Right atrium auricular region (tissue), 2 donors: ENCODE measurements at regions not wholly inside any gene's neighbourhood (a gene's known extent, or its start where the extent isn't known, plus 50 kb on each side); places are given as distances from the start of the nearest gene placed in this dataset.

ENCODE experiments used
- DNase-seq: peaks from one replicate; pipeline ENCODE4 v3.0.0-alpha.2; 2019; ENCODE audit warnings: low spot score
- H3K27ac ChIP-seq, 2 donors: fragments of 200-600 bp; sonication (generic); 1 replicate in 1 of 2; 2 replicates in 1 of 2; pipeline ENCODE4 v1.5.1; 2016 to 2019
- H3K27me3 ChIP-seq, 2 donors: fragments of 200-600 bp; sonication (generic); one replicate each; pipeline versions ENCODE4 v1.5.1 to v1.6.0; 2017 to 2019
- H3K36me3 ChIP-seq: fragments of 200-600 bp; sonication (generic); one replicate; pipeline ENCODE4 v1.5.1; 2016
- H3K4me1 ChIP-seq, 2 donors: fragments of 200-600 bp; sonication (generic); one replicate each; pipeline versions ENCODE4 v1.5.1 to v1.6.0; 2017 to 2019
- H3K4me3 ChIP-seq, 2 donors: fragments of 200-600 bp; sonication (generic); 1 replicate in 1 of 2; 2 replicates in 1 of 2; pipeline ENCODE4 v1.5.1; 2017 to 2019; ENCODE audit warnings: mild to moderate bottlenecking in 1 of 2, moderate library complexity in 1 of 2
- H3K9me3 ChIP-seq, 2 donors: fragments of 200-600 bp; sonication (generic); one replicate each; pipeline ENCODE4 v1.5.1; 2019
- CTCF ChIP-seq, 2 donors: fragments of 200-600 bp; sonication (generic); IDR thresholded peaks; one replicate each; pipeline ENCODE4 v1.5.1; 2019; ENCODE audit warnings: antibody characterized with exemption in 2 of 2

- TF ChIP-seq CTCF (IDR thresholded peaks at IDR 0.05) = no peak
- Histone ChIP-seq H3K27me3 (no peaks in the 10 kb centered on the region), H3K9me3 (no peaks in the 10 kb centered on the region), H3K36me3 (no peaks in the 10 kb centered on the region), H3K4me1 (no peaks in the 10 kb centered on the region), H3K4me3 (no peak overlapping the region), H3K27ac (no peak overlapping the region)
- DNase-seq = no peak
Measured at GRCh38 chr11:23959462-23959861, 537.4 kb upstream of the LUZP2 start.

GRCh38 chr11:23961503-23962338, 535.1 kb upstream of the LUZP2 start:
- Histone ChIP-seq H3K27me3 (no peaks in the 10 kb centered on the region), H3K36me3 (no peaks in the 10 kb centered on the region), H3K9me3 (no peaks in the 10 kb centered on the region), H3K4me3 (no peak overlapping the region), H3K4me1 (no peaks in the 10 kb centered on the region), H3K27ac (no peak overlapping the region)
- no peak for DNase-seq
- no peak for TF ChIP-seq CTCF (IDR thresholded peaks at IDR 0.05)

- TF ChIP-seq CTCF (IDR thresholded peaks at IDR 0.05) = no peak
- H3K27me3 ChIP-seq = no peaks in the 10 kb centered on the region
- H3K9me3 ChIP-seq = no peaks in the 10 kb centered on the region
- no peak for DNase-seq
- H3K4me1 ChIP-seq = no peaks in the 10 kb centered on the region
- no peak overlapping the region for H3K27ac ChIP-seq
- no peaks in the 10 kb centered on the region for H3K36me3 ChIP-seq
- H3K4me3 ChIP-seq = no peak overlapping the region
Measured at GRCh38 chr11:23973244-23973643, 523.6 kb upstream of the LUZP2 start.

- TF ChIP-seq CTCF (IDR thresholded peaks at IDR 0.05) = no peak
- Histone ChIP-seq H3K9me3 (no peaks in the 10 kb centered on the region), H3K4me1 (no peaks in the 10 kb centered on the region), H3K4me3 (no peak overlapping the region), H3K27ac (no peak overlapping the region), H3K27me3 (no peaks in the 10 kb centered on the region), H3K36me3 (no peaks in the 10 kb centered on the region)
- no peak for DNase-seq
Measured at GRCh38 chr11:23974051-23974450, 522.8 kb upstream of the LUZP2 start.

- Histone ChIP-seq H3K36me3 (no peaks in the 10 kb centered on the region), H3K4me1 (no peaks in the 10 kb centered on the region), H3K4me3 (no peak overlapping the region), H3K27ac (no peak overlapping the region), H3K9me3 (no peaks in the 10 kb centered on the region), H3K27me3 (no peaks in the 10 kb centered on the region)
- TF ChIP-seq CTCF (IDR thresholded peaks at IDR 0.05) = no peak
- DNase-seq = no peak
Measured at GRCh38 chr11:23974601-23975000, 522.3 kb upstream of the LUZP2 start.

GRCh38 chr11:23976426-23976825, 520.4 kb upstream of the LUZP2 start:
- no peak overlapping the region for H3K4me3 ChIP-seq
- H3K27ac ChIP-seq = no peak overlapping the region
- no peaks in the 10 kb centered on the region for H3K27me3 ChIP-seq
- no peaks in the 10 kb centered on the region for H3K36me3 ChIP-seq
- no peak for TF ChIP-seq CTCF (IDR thresholded peaks at IDR 0.05)
- no peaks in the 10 kb centered on the region for H3K9me3 ChIP-seq
- DNase-seq = no peak
- H3K4me1 ChIP-seq = no peaks in the 10 kb centered on the region
